ENCODE measurements at regions not wholly inside any gene's neighbourhood (a gene's known extent, or its start where the extent isn't known, plus 50 kb on each side); places are given as distances from the start of the nearest gene placed in this dataset.
A peak's percentile ranks its signal among the peaks of the same experiment; 100 is the strongest.

GRCh38 chr1:184219883-184220282 lies 166.9 kb upstream of the C1orf21 start:
- no peak overlapping the region for H3K4me3 ChIP-seq (replicated peaks in 1 of 2; ENCODE audit: low read depth in 2 of 2, low read length in 2 of 2)
- no peak for DNase-seq (ENCODE audit: low read depth in 2 of 2)
- TF ChIP-seq, protein P1, sequence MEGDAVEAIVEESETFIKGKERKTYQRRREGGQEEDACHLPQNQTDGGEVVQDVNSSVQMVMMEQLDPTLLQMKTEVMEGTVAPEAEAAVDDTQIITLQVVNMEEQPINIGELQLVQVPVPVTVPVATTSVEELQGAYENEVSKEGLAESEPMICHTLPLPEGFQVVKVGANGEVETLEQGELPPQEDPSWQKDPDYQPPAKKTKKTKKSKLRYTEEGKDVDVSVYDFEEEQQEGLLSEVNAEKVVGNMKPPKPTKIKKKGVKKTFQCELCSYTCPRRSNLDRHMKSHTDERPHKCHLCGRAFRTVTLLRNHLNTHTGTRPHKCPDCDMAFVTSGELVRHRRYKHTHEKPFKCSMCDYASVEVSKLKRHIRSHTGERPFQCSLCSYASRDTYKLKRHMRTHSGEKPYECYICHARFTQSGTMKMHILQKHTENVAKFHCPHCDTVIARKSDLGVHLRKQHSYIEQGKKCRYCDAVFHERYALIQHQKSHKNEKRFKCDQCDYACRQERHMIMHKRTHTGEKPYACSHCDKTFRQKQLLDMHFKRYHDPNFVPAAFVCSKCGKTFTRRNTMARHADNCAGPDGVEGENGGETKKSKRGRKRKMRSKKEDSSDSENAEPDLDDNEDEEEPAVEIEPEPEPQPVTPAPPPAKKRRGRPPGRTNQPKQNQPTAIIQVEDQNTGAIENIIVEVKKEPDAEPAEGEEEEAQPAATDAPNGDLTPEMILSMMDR (IDR thresholded peaks at IDR 0.05; ENCODE audit: low read depth, low read length), result no peak

DNA sequence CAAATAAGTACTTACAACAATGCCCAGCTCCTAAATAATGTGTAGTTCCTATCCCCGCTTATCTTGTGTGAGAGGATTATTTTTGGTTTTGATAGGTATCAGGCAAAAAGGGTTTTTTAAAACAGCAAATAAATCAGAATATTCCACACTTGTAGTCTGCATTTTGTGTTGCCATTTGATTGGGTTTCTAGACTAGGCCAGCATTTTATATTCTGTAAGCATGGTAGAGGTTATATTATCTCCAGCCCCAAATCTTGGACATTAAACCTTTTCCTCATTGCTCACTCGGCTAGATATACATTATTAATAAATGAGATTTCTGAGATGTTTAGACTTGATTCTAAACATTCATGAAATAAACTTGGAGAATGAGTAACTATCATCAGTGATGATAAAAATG lies 165.7 kb upstream of the C1orf21 start:
- DNase-seq (ENCODE audit: low read depth in 2 of 2), result no peak
- H3K4me3 ChIP-seq (replicated peaks in 1 of 2; ENCODE audit: low read depth in 2 of 2, low read length in 2 of 2), result no peak overlapping the region
- TF ChIP-seq, protein P1 (IDR thresholded peaks at IDR 0.05; ENCODE audit: low read depth, low read length), result no peak

DNA sequence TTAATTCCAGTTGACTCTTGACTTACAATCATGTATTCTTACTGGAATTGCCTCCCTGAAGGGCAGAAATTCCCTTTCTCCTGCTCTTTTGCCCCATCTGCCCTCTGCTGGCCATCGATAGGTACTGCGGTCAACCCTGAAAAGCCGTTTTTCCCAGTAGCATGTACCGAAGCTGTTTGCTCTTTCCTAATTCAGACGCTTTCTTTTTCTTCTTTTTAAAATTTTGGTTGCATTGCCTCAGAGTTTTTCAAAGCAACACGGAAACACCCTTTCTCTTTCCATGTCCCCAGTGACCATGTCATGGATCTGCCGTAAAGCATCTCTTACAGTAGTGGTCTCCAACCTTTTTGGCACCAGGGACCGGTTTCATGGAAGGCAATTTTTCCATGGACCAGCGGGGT lies 164.2 kb upstream of the C1orf21 start:
- TF ChIP-seq, protein P1 (IDR thresholded peaks at IDR 0.05; ENCODE audit: low read depth, low read length), result peak; percentile 94
- peak; percentile 68 to 71 for DNase-seq (ENCODE audit: low read depth in 2 of 2)
- H3K4me3 ChIP-seq (replicated peaks in 1 of 2; ENCODE audit: low read depth in 2 of 2, low read length in 2 of 2), result peak overlapping the region in 1 of 2 donors; percentile 8

DNA sequence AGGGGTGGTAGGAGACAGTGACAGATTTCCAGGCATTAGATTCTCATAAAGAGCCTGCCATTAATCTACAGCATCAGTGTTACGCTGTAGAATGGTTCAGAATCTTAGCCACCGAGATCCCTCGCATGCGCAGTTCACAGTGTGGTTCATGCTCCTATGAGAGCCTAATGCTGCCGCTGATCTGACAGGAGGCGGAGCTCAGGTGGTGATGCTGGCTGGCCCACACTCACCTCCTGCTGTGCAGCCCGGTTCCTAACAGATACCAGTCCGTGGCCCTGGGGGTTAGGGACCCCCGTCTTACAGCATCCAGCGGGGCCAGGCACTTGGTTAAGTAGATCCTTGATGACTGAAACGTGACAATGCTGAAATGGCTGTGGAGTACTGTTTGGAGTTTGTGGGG lies 163.6 kb upstream of the C1orf21 start:
- TF ChIP-seq, protein P1 (IDR thresholded peaks at IDR 0.05; ENCODE audit: low read depth, low read length), result no peak
- DNase-seq (ENCODE audit: low read depth in 2 of 2), result no peak
- H3K4me3 ChIP-seq (replicated peaks in 1 of 2; ENCODE audit: low read depth in 2 of 2, low read length in 2 of 2), result no peak overlapping the region

- no peak overlapping the region for H3K4me3 ChIP-seq (replicated peaks in 1 of 2; ENCODE audit: low read depth in 2 of 2, low read length in 2 of 2)
- TF ChIP-seq, protein P1 (IDR thresholded peaks at IDR 0.05; ENCODE audit: low read depth, low read length), result no peak
- DNase-seq (ENCODE audit: low read depth in 2 of 2), result no peak
Measured at GRCh38 chr1:184225283-184226099, 161.3 kb upstream of the C1orf21 start.

- TF ChIP-seq, protein P1 (IDR thresholded peaks at IDR 0.05; ENCODE audit: low read depth, low read length), result no peak
- H3K4me3 ChIP-seq (replicated peaks in 1 of 2; ENCODE audit: low read depth in 2 of 2, low read length in 2 of 2), result no peak overlapping the region
- no peak for DNase-seq (ENCODE audit: low read depth in 2 of 2)
Measured at GRCh38 chr1:184226100-184226487, 160.7 kb upstream of the C1orf21 start.
